Stimulated activated naive CD8-positive, alpha-beta T cell treated with anti-CD3 and anti-CD28 coated beads, Interleukin-15, amount 100 ng/mL, for 72 hours (primary cell): ENCODE measurements at regions not wholly inside any gene's neighbourhood (a gene's known extent, or its start where the extent isn't known, plus 50 kb on each side); places are given as distances from the start of the nearest gene placed in this dataset.
A peak's percentile ranks its signal among the peaks of the same experiment; 100 is the strongest.

Source experiments
- ATAC-seq: fragments of 150-1000 bp; cut with Tn5 transposase; 2 replicates; pipeline ENCODE4 v1.10.0; 2021; ENCODE audit warnings: mild to moderate bottlenecking, moderate library complexity
- DNase-seq, 2 donors: peaks; one replicate each; pipeline ENCODE4 v3.0.0; 2021 to 2022
- H3K27ac Mint-ChIP-seq, 2 donors: one replicate each; pipeline ENCODE4 v1.8.0; 2022; ENCODE audit warnings: mild to moderate bottlenecking in 2 of 2, mixed read lengths in 2 of 2, moderate library complexity in 2 of 2
- H3K27me3 Mint-ChIP-seq: one replicate; pipeline ENCODE4 v1.8.0; 2022; ENCODE audit warnings: mixed read lengths
- H3K4me1 Mint-ChIP-seq: one replicate; pipeline ENCODE4 v1.8.0; 2022; ENCODE audit warnings: mild to moderate bottlenecking, mixed read lengths
- H3K4me3 Mint-ChIP-seq, 2 donors: one replicate each; pipeline ENCODE4 v1.8.0; 2022; ENCODE audit warnings: mild to moderate bottlenecking in 2 of 2, mixed read lengths in 2 of 2, moderate library complexity in 1 of 2
- H3K9me3 Mint-ChIP-seq, 2 donors: one replicate each; pipeline ENCODE4 v1.8.0; 2022; ENCODE audit warnings: mixed read lengths in 2 of 2

DNA sequence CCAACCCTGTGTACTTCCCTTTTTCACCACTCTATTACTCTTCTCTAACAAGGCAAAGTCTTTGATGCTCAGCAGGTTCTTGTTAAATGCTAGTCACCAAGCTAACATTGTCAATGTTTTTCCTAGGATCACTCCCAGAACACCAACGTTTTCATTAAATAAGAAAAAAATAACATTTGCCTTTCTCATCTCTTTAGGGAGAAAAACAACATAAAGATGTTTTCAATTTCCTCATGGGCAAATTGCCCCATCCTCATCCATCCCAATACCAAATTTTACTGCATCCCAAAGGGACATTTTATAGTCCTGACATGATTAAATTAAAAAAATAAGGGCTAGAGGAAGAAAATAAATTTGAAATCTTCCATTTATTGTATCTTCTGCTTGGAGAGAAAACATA is 106.5 kb downstream of the SUCNR1 start:
- ATAC-seq (no peak), DNase-seq (no peak)
- Mint-ChIP-seq H3K9me3 (no peaks in the 10 kb centered on the region), H3K4me3 (no peak overlapping the region), H3K27me3 (no peaks in the 10 kb centered on the region), H3K4me1 (peaks cover 5% of the 10 kb centered on the region), H3K27ac (no peak overlapping the region)

- no peaks in the 10 kb centered on the region for H3K4me1 Mint-ChIP-seq
- no peaks in the 10 kb centered on the region for H3K9me3 Mint-ChIP-seq
- H3K27me3 Mint-ChIP-seq, result no peaks in the 10 kb centered on the region
- no peak overlapping the region for H3K27ac Mint-ChIP-seq
- ATAC-seq, result no peak
- H3K4me3 Mint-ChIP-seq, result no peak overlapping the region
- no peak for DNase-seq
Measured at GRCh38 chr3:151983538-151983937, 110.1 kb downstream of the SUCNR1 start.

GRCh38 chr3:151985787-151986430 is 112.5 kb downstream of the SUCNR1 start:
- Mint-ChIP-seq H3K4me3 (no peak overlapping the region), H3K27me3 (no peaks in the 10 kb centered on the region), H3K27ac (no peak overlapping the region), H3K4me1 (no peaks in the 10 kb centered on the region), H3K9me3 (no peaks in the 10 kb centered on the region)
- DNase-seq (no peak), ATAC-seq (no peak)

DNA sequence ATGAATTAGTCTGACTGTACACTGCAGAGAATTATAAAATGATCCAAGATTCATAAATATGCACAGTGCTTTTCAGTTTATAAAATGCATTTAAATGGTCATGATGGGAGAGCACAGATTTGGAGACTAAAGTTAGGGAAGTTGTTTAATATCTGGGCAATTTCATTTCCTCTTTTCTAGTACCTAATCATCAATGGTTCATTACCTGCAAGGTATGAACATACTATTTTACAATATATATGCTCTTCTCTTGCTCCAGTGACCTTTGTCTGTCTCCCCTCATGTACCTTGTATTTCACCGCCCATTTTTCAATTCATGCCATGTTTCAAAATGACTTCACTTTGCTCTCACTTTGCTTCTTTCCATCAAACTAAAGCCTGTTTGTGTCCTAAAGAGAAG is 114.5 kb downstream of the SUCNR1 start:
- no peak overlapping the region for H3K27ac Mint-ChIP-seq
- no peaks in the 10 kb centered on the region for H3K27me3 Mint-ChIP-seq
- no peak for ATAC-seq
- H3K4me1 Mint-ChIP-seq, result no peaks in the 10 kb centered on the region
- no peak overlapping the region for H3K4me3 Mint-ChIP-seq
- no peak for DNase-seq
- no peaks in the 10 kb centered on the region for H3K9me3 Mint-ChIP-seq

DNA sequence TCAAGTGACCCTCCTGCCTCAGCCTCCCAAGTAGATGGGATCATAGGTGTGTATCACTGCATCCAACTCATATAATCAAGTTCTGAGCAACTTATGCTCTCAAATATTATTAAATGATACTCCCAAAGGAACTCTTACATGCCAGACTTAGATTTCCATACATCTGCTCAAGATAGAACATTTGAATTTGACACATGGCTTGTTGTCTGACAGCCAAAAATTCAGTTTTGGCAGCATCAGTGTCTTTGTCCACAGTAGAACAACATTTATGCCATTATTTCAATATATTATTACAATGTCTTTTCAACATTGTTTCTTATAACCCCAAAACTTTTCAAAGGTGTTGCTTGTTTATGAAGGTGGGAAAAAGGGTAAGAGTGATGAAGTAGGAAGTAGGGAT is 116.2 kb downstream of the SUCNR1 start:
- Mint-ChIP-seq H3K4me3 (no peak overlapping the region), H3K9me3 (no peaks in the 10 kb centered on the region), H3K27me3 (no peaks in the 10 kb centered on the region), H3K27ac (no peak overlapping the region), H3K4me1 (no peaks in the 10 kb centered on the region)
- ATAC-seq (no peak), DNase-seq (no peak)

DNA sequence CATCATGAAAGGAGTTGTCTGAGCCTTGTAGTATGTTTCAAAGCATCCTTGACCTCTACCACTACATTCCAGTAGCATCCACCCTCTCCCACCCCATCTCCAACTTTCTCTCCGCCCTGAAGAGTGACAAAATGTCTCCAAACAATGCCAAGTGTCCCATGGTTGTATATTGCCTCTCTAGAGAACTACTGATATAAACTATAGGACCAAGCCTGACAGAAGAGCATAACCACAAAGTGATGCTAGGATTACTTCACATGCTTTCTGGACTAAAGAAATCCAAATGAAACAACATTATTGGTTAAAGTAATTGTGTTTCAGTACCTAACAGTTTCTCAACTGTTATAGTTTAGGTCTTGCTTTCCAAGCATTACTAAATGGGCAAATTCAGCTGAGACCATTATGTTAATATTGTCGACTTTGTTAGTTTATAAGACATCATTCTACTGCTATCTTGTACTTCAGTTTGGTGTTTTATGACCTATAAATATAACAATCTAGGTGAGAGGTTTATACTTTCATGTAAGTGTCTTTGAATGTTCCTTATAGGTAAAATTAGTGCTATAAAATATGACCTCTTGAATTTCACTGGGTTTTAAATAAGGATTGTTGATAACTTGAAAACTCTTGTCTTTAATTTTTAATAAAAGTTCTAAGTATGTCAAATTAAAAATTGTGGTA is 117.4 kb downstream of the SUCNR1 start:
- Mint-ChIP-seq H3K4me1 (no peaks in the 10 kb centered on the region), H3K9me3 (no peaks in the 10 kb centered on the region), H3K27me3 (no peaks in the 10 kb centered on the region), H3K4me3 (no peak overlapping the region), H3K27ac (no peak overlapping the region)
- DNase-seq (no peak), ATAC-seq (no peak)

GRCh38 chr3:151992326-151993041 is 119.0 kb downstream of the SUCNR1 start:
- Mint-ChIP-seq H3K9me3 (no peaks in the 10 kb centered on the region), H3K27me3 (no peaks in the 10 kb centered on the region), H3K27ac (no peak overlapping the region), H3K4me3 (no peak overlapping the region), H3K4me1 (no peaks in the 10 kb centered on the region)
- ATAC-seq, result no peak
- no peak for DNase-seq

DNA sequence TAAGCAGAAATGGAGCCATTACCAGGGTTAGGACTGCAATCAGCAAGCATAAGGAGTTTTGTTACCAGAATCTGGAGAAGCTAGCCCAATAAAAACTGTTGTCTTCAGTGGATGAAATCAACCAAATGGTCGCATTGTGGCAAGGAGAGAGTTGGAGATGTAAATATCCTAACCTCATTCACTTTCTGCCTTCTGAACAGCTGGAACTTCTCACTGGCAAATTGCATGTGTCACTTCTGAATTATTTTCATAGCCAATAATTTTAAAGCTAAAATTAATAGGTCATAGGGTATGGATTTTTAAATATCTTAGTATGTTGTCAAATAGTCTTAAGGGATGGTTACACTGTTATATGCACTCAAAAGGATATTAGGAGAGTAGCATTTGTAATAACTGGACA is 121.6 kb downstream of the SUCNR1 start:
- Mint-ChIP-seq H3K4me1 (no peaks in the 10 kb centered on the region), H3K27ac (no peak overlapping the region), H3K27me3 (no peaks in the 10 kb centered on the region), H3K9me3 (no peaks in the 10 kb centered on the region), H3K4me3 (no peak overlapping the region)
- DNase-seq (no peak), ATAC-seq (no peak)

DNA sequence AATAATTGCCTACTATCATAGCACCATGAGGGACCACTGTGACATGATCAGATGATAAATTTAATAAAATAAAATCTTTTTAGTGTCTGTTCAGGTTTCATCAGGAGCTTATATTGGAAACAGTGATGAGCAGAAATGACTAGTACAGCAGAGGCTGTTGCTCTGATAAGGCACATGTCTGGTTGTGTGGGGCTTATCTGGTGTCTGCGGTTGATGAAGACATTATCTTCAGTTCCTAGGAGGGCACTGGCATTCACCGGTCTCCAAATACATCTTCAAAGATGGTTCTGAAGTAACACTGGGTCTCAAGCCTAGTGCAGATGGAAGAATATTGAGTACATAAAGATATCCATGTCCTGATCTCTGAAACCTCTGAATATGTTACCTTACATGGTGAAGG is 125.3 kb downstream of the SUCNR1 start:
- no peak overlapping the region for H3K27ac Mint-ChIP-seq
- DNase-seq (no peak), ATAC-seq (no peak)
- H3K27me3 Mint-ChIP-seq, result no peaks in the 10 kb centered on the region
- H3K9me3 Mint-ChIP-seq, result no peaks in the 10 kb centered on the region
- H3K4me3 Mint-ChIP-seq, result no peak overlapping the region
- no peaks in the 10 kb centered on the region for H3K4me1 Mint-ChIP-seq

- Mint-ChIP-seq H3K27me3 (no peaks in the 10 kb centered on the region), H3K27ac (no peak overlapping the region), H3K4me3 (no peak overlapping the region), H3K9me3 (no peaks in the 10 kb centered on the region), H3K4me1 (no peaks in the 10 kb centered on the region)
- no peak for ATAC-seq
- no peak for DNase-seq
Measured at GRCh38 chr3:151999936-152000335, 126.5 kb downstream of the SUCNR1 start.

DNA sequence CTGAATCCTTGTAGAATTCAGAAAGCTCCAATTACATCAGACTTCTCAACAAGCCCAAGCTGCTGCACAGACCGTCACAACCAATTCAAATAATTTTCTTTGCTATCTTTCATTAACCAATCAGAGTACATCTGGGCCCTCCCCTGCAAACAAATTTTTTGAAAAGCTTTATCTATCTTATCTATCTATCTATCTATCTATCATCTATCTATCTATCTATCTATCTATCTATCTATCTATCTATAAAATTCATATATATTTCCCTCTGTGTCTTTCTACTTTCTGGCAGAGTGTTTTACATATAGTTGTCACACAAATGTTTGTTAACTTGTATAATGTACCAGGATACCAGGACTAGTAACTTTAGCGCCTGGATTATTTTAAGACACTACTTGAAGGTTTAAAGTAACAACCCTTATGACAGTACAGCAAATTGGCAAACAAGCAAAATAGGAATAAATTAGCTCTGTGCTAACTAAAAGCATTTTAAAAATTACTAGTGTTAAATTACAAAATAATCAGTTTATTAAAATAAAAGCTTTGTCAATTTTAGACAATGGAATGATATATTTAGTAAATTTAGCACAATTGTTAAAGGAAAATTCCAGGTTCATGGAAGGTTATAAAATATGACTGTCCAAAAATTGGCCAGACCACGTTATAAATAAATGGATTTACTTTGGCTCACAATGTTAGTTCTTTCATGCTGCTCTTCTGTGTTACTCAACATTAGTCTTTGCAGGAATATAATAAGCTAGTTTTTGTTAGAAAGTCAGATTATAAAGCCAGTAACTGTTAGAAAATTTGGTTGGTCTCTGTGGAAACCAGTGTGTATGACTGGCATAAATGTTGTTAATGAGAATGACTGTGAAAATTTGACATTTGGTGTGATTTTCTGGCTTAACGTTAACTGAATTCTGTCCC is 138.6 kb downstream of the SUCNR1 start:
- no peaks in the 10 kb centered on the region for H3K27me3 Mint-ChIP-seq
- ATAC-seq (no peak), DNase-seq (no peak)
- H3K4me1 Mint-ChIP-seq, result no peaks in the 10 kb centered on the region
- H3K27ac Mint-ChIP-seq, result no peak overlapping the region
- H3K4me3 Mint-ChIP-seq, result no peak overlapping the region
- no peaks in the 10 kb centered on the region for H3K9me3 Mint-ChIP-seq

GRCh38 chr3:152019508-152019907 is 146.1 kb downstream of the SUCNR1 start:
- Mint-ChIP-seq H3K9me3 (no peaks in the 10 kb centered on the region), H3K4me1 (no peaks in the 10 kb centered on the region), H3K27ac (no peak overlapping the region), H3K4me3 (no peak overlapping the region), H3K27me3 (no peaks in the 10 kb centered on the region)
- ATAC-seq (no peak), DNase-seq (no peak)

DNA sequence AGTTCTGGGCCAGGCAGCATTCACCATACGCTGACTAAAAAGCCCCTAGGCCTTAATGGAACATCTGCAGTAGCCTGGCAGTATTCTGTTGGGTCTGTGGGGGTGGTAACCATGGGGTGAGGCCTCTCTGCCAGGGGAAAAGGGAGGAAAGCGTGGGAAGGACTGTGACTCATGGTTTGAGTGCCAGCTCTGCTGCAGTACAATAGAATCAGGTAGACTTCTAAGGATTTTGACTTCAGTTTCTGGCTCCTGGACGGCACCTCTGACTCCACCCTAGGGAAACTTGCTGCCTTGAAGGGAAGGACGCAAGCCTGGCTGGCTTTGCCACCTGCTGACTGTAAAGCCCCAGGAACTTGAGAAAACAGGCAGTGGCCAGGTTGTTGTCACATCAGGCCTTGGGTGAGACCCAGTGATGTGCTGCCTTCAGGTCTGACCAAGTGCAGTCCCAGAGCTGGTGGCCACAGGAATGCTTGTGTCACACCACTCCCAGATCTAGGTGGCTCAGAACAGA is 148.6 kb downstream of the SUCNR1 start:
- no peaks in the 10 kb centered on the region for H3K4me1 Mint-ChIP-seq
- no peak overlapping the region for H3K4me3 Mint-ChIP-seq
- DNase-seq (no peak), ATAC-seq (peak; percentile 52)
- H3K27me3 Mint-ChIP-seq, result peaks cover 4% of the 10 kb centered on the region
- no peak overlapping the region for H3K27ac Mint-ChIP-seq
- H3K9me3 Mint-ChIP-seq, result no peaks in the 10 kb centered on the region

DNA sequence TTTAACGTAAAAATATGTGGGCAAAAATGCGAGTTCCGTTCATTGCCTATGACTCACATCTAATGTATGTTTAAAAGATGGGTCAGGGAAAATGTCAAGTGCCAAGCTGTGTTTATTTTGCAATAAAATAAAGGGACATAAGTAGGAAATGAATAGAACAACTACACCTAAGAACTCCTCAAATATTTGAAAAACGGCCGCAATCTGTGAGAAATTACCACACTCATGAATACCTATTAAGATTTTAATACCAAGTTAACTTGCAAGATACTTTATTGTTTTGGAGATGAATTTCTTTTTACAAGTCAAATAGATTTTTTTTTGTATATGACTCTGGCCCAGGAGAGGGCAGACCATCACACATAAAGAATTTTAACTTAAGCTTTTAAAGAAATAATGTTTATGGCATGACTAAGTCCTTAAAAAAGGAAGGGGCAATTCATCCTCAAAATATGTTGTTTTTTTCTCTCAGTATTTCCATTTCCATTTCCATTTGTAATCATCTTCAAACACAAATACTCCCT is 152.7 kb downstream of the SUCNR1 start:
- Mint-ChIP-seq H3K4me1 (no peaks in the 10 kb centered on the region), H3K4me3 (no peak overlapping the region), H3K27ac (no peak overlapping the region), H3K9me3 (no peaks in the 10 kb centered on the region), H3K27me3 (peaks cover 7% of the 10 kb centered on the region)
- ATAC-seq (no peak), DNase-seq (no peak)

DNA sequence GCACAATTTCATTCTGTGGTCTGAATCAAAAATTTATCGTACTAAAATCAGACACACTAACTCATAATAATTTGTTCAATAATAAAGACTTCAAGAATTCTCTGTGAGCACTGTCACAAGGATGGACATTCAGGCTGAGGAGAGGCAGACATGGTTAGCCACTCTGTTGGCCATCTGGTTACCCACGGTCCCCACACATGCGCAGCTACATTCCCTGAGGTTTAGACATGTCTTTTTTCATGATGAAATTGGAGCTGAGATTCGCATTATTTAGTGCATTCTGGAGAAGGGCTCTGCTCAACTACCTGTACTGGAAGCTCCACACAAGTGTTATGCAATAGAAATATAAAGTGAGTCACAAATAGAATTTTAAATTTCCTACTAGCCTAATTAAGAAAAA is 156.9 kb downstream of the SUCNR1 start:
- peaks cover 7% of the 10 kb centered on the region for H3K27me3 Mint-ChIP-seq
- ATAC-seq, result no peak

More for the DNA sequence above, 156.9 kb downstream of the SUCNR1 start:
- Mint-ChIP-seq H3K27ac (no peak overlapping the region), H3K9me3 (peaks cover 5 to 6% of the 10 kb centered on the region in 2 donors), H3K4me3 (no peak overlapping the region), H3K4me1 (no peaks in the 10 kb centered on the region)
- DNase-seq, result no peak
